Ovary (tissue), 3 donors: ENCODE measurements at regions not wholly inside any gene's neighbourhood (a gene's known extent, or its start where the extent isn't known, plus 50 kb on each side); places are given as distances from the start of the nearest gene placed in this dataset.

Experiments used
- EP300 ChIP-seq: sonication (generic); formaldehyde crosslinking; IDR thresholded peaks from one replicate; pipeline ENCODE4 v1.6.1; 2017; ENCODE audit warnings: antibody characterized with exemption
- TF ChIP-seq, protein P1 (sequence below), 3 donors: fragments of 450-650 bp in 2 of 3; fragments of 200-600 bp in 1 of 3; IDR thresholded peaks; one replicate each; pipeline versions ENCODE4 v1.5.1 to v1.8.0; 2016 to 2022; ENCODE audit warnings: antibody characterized with exemption in 3 of 3, mild to moderate bottlenecking in 1 of 3
- donor health status: DM: no; HTN: no; CAD: no.

DNA sequence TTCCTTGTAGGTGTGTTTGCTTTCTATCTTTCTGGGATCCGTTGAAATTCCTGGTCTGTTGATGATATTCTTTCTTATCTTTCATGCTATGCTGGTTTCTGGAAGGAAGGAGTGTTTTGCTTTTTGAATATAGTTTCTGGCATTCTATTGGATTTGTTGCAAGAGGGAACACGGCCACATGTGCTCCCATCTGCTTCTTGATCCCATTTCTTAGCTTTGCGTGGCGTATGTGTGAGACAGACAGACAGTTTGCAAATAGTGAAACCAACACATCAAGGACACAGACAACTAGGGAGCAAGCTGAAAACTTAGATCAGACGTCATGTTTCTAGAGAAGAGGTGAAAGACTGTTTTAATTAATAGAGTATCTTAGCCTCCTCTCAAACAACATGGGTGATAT is 261.9 kb upstream of the PUDP start:
- TF ChIP-seq, protein P1, sequence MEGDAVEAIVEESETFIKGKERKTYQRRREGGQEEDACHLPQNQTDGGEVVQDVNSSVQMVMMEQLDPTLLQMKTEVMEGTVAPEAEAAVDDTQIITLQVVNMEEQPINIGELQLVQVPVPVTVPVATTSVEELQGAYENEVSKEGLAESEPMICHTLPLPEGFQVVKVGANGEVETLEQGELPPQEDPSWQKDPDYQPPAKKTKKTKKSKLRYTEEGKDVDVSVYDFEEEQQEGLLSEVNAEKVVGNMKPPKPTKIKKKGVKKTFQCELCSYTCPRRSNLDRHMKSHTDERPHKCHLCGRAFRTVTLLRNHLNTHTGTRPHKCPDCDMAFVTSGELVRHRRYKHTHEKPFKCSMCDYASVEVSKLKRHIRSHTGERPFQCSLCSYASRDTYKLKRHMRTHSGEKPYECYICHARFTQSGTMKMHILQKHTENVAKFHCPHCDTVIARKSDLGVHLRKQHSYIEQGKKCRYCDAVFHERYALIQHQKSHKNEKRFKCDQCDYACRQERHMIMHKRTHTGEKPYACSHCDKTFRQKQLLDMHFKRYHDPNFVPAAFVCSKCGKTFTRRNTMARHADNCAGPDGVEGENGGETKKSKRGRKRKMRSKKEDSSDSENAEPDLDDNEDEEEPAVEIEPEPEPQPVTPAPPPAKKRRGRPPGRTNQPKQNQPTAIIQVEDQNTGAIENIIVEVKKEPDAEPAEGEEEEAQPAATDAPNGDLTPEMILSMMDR (IDR thresholded peaks at IDR 0.05), result no peak
- no peak for TF ChIP-seq EP300
